IMR-90 (cell line): ENCODE measurements at regions not wholly inside any gene's neighbourhood (a gene's known extent, or its start where the extent isn't known, plus 50 kb on each side); places are given as distances from the start of the nearest gene placed in this dataset.

Experiments
- ATAC-seq: fragments of 200-7000 bp; cut with Tn5 transposase; 2 replicates; pipeline ENCODE4 v1.9.1; 2020; ENCODE audit warnings: low read depth, mild to moderate bottlenecking, moderate library complexity
- BruUV-seq: library from RNA; stranded (reverse); fragments of 400-500 nt; replicated peaks from 2 replicates; lab custom pipeline; 2021; lab: Mats Ljungman, UMichigan
- CTCF ChIA-PET: fragments of 300-600 bp; formaldehyde crosslinking; extraction: SDS; loops from one replicate; lab custom pipeline; 2021; ENCODE audit warnings: antibody characterized with exemption; lab: Yijun Ruan, JAX
- POLR2A ChIA-PET: fragments of 300-600 bp; sonication (Branson Sonifier 250); formaldehyde crosslinking; loops from one replicate; lab custom pipeline; 2022; ENCODE audit warnings: antibody characterized with exemption; ENCODE audit not compliant: unreplicated experiment; lab: Charles Lee
- DNase-seq: peaks from one replicate; pipeline ENCODE4 v3.0.0; 2013
- H2AFZ ChIP-seq: replicated peaks from 2 replicates; pipeline ENCODE3; 2013; ENCODE audit warnings: low read length, mild to moderate bottlenecking; ENCODE audit not compliant: poor library complexity
- H2AK5ac ChIP-seq: 2 replicates; pipeline ENCODE4 v1.6.1; 2013; ENCODE audit warnings: low read depth, low read length, inconsistent platforms
- H2AK9ac ChIP-seq: replicated peaks from 2 replicates; pipeline ENCODE3; 2013; ENCODE audit warnings: mild to moderate bottlenecking, low read depth, low read length, moderate library complexity; ENCODE audit not compliant: poor library complexity
- H2BK120ac ChIP-seq: 2 replicates; pipeline ENCODE4 v1.6.1; 2013; ENCODE audit warnings: low read depth, low read length, inconsistent platforms
- H2BK15ac ChIP-seq: 3 replicates; pipeline ENCODE4 v1.6.1; 2013; ENCODE audit warnings: low read depth, low read length, inconsistent platforms
- H2BK20ac ChIP-seq: 2 replicates; pipeline ENCODE4 v1.6.1; 2013; ENCODE audit warnings: low read depth, mild to moderate bottlenecking, inconsistent platforms, low read length, moderate library complexity
- H2BK5ac ChIP-seq: 2 replicates; pipeline ENCODE4 v1.6.1; 2013; ENCODE audit warnings: mild to moderate bottlenecking, low read depth, low read length, inconsistent platforms; ENCODE audit not compliant: poor library complexity, severe bottlenecking
- H3K14ac ChIP-seq: replicated peaks from 2 replicates; pipeline ENCODE4 v1.6.1; 2013; ENCODE audit warnings: low read depth, low read length, inconsistent platforms
- H3K18ac ChIP-seq: 2 replicates; pipeline ENCODE4 v1.6.1; 2013; ENCODE audit warnings: low read depth, low read length, control low read depth
- H3K23ac ChIP-seq: 2 replicates; pipeline ENCODE4 v1.6.1; 2013; ENCODE audit warnings: low read depth, low read length, inconsistent platforms
- H3K27ac ChIP-seq: 2 replicates; pipeline ENCODE4 v1.5.1; 2013; ENCODE audit warnings: mild to moderate bottlenecking, control low read depth, low read length; ENCODE audit not compliant: insufficient read depth
- H3K27me3 ChIP-seq: 2 replicates; pipeline ENCODE4 v1.6.1; 2013; ENCODE audit warnings: low read length; ENCODE audit not compliant: control insufficient read depth, insufficient read depth
- H3K36me3 ChIP-seq: 2 replicates; pipeline ENCODE4 v1.6.1; 2013; ENCODE audit warnings: low read length, mixed read lengths; ENCODE audit not compliant: control insufficient read depth, insufficient read depth
- H3K4ac ChIP-seq: 2 replicates; pipeline ENCODE4 v1.6.1; 2013; ENCODE audit warnings: low read depth, low read length, inconsistent platforms
- H3K4me1 ChIP-seq: 2 replicates; pipeline ENCODE4 v1.6.1; 2013; ENCODE audit warnings: low read length, mixed read lengths; ENCODE audit not compliant: control insufficient read depth, insufficient read depth
- H3K4me2 ChIP-seq: 2 replicates; pipeline ENCODE4 v1.6.1; 2013; ENCODE audit warnings: low read depth, mild to moderate bottlenecking, control low read depth, low read length, moderate library complexity
- H3K4me3 ChIP-seq: 2 replicates; pipeline ENCODE4 v1.5.1; 2013; ENCODE audit warnings: low read depth, mild to moderate bottlenecking, control low read depth, low read length, moderate library complexity; ENCODE audit not compliant: insufficient read depth
- H3K56ac ChIP-seq: 2 replicates; pipeline ENCODE4 v1.6.1; 2013; ENCODE audit warnings: low read length, inconsistent platforms; ENCODE audit not compliant: insufficient read depth; ENCODE audit errors: extremely low read depth
- H3K79me1 ChIP-seq, 2 experiments: 2 replicates each; pipeline ENCODE4 v1.6.1; 2013; ENCODE audit warnings: low read length in 2 of 2, inconsistent platforms in 1 of 2, low read depth in 1 of 2
- H3K9ac ChIP-seq: 2 replicates; pipeline ENCODE4 v1.6.1; 2013; ENCODE audit warnings: low read depth, low read length, control low read depth
- H3K9me1 ChIP-seq: 2 replicates; pipeline ENCODE4 v1.6.1; 2013; ENCODE audit warnings: low read length, inconsistent platforms; ENCODE audit not compliant: insufficient read depth
- H3K9me3 ChIP-seq: 2 replicates; pipeline ENCODE4 v1.6.1; 2013; ENCODE audit warnings: low read length; ENCODE audit not compliant: control insufficient read depth, insufficient read depth
- H4K20me1 ChIP-seq: 2 replicates; pipeline ENCODE4 v1.6.1; 2013; ENCODE audit warnings: low read length, inconsistent platforms; ENCODE audit not compliant: insufficient read depth
- H4K5ac ChIP-seq: 2 replicates; pipeline ENCODE4 v1.6.1; 2013; ENCODE audit warnings: mild to moderate bottlenecking, low read depth, low read length, control low read depth
- H4K8ac ChIP-seq, 2 experiments: 2 replicates each; pipeline ENCODE4 v1.6.1; 2013; ENCODE audit warnings: low read depth in 2 of 2, low read length in 2 of 2, control low read depth in 1 of 2, inconsistent platforms in 1 of 2
- H4K91ac ChIP-seq: 2 replicates; pipeline ENCODE4 v1.6.1; 2013; ENCODE audit warnings: low read depth, low read length, inconsistent platforms; ENCODE audit not compliant: insufficient read depth
- MXI1 ChIP-seq: IDR thresholded peaks from 2 replicates; pipeline ENCODE4 v1.6.1; 2012; ENCODE audit warnings: low read depth, mild to moderate bottlenecking, low read length, moderate library complexity, borderline replicate concordance
- POLR2A ChIP-seq: IDR thresholded peaks from 2 replicates; pipeline ENCODE4 v1.6.1; 2012; ENCODE audit warnings: mild to moderate bottlenecking, low read depth, low read length
- SMC3 ChIP-seq: fragments of 150-350 bp; IDR thresholded peaks from 2 replicates; pipeline ENCODE4 v1.6.1; 2016; ENCODE audit warnings: low read depth, mild to moderate bottlenecking, antibody characterized with exemption, low read length, moderate library complexity
- WGBS, 2 experiments: methylation state at CpG; one replicate each; pipeline versions ENCODE4 v1.1.5 to v1.1.7; 2013; ENCODE audit warnings: missing lambda C conversion rate in 2 of 2; ENCODE audit not compliant: insufficient read length in 1 of 2; ENCODE audit errors: extremely low coverage in 2 of 2; 5-methylcytosine and 5-hydroxymethylcytosine counted together
- dilution Hi-C: fragments of 300-500 bp; cut with HindIII; formaldehyde crosslinking; loops from one replicate; pipeline ENCODE4 v1.14.3; 2018; ENCODE audit warnings: low sequenced_read_pairs; ENCODE audit not compliant: unreplicated experiment
- in situ Hi-C: fragments of 300-500 bp; cut with MboI; formaldehyde crosslinking; loops from 3 replicates; pipeline ENCODE4 v1.14.3; 2019; ENCODE audit warnings: low sequenced_read_pairs, inconsistent platforms, mixed read lengths
- intact Hi-C: fragments of 100-400 bp; cut with micrococcal nuclease; formaldehyde crosslinking; loops from 2 replicates; pipeline ENCODE4 v1.10.0; 2022
- TF ChIP-seq, protein P1 (sequence below): fragments of 150-350 bp; IDR thresholded peaks from 2 replicates; pipeline ENCODE4 v1.6.1; 2016; ENCODE audit warnings: low read depth, mild to moderate bottlenecking, low read length, moderate library complexity, borderline replicate concordance

DNA sequence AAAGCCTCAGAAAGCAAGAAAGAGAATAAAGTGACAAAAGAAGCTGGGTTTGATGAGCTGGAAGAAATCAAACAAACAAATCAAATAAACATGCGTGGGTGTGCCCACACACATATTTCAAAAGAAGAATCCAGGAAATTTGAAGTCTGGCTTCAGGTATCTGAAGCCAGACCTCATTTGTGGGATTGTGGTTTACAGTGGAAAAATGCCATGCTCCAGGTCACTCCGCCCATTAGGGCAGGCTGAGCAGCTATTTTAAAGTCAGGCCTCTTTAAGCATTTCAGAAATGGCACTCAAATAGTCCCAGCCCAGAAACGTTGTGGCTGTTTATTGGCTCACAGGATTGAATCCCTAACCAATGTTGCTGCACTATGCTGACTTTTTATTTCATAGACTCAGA, 226.1 kb upstream of the F9 start:
- H2BK15ac ChIP-seq: no peak overlapping the region
- no peak overlapping the region for H3K9ac ChIP-seq
- H2BK120ac ChIP-seq: no peak overlapping the region
- no peaks in the 10 kb centered on the region for H3K79me1 ChIP-seq
- no peak overlapping the region for H2BK5ac ChIP-seq
- no peak for TF ChIP-seq POLR2A
- no peak for TF ChIP-seq SMC3
- TF ChIP-seq MXI1: no peak
- TF ChIP-seq, protein P1, sequence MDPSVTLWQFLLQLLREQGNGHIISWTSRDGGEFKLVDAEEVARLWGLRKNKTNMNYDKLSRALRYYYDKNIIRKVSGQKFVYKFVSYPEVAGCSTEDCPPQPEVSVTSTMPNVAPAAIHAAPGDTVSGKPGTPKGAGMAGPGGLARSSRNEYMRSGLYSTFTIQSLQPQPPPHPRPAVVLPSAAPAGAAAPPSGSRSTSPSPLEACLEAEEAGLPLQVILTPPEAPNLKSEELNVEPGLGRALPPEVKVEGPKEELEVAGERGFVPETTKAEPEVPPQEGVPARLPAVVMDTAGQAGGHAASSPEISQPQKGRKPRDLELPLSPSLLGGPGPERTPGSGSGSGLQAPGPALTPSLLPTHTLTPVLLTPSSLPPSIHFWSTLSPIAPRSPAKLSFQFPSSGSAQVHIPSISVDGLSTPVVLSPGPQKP: no peak
- no peak overlapping the region for H2AFZ ChIP-seq
- no peak overlapping the region for H2AK9ac ChIP-seq
- no peak for DNase-seq
- no peak overlapping the region for H3K23ac ChIP-seq
- no peak overlapping the region for H2BK20ac ChIP-seq
- intact Hi-C loops (no loop called here), dilution Hi-C loops (no loop called here), in situ Hi-C loops (no loop called here)
- no peaks in the 10 kb centered on the region for H3K36me3 ChIP-seq
- H2AK5ac ChIP-seq: no peak overlapping the region
- no peak overlapping the region for H3K4me2 ChIP-seq
- no peak overlapping the region for H3K4ac ChIP-seq
- no peak overlapping the region for H3K27ac ChIP-seq
- no peak overlapping the region for H3K56ac ChIP-seq
- no peaks in the 10 kb centered on the region for H3K27me3 ChIP-seq
- H3K18ac ChIP-seq: no peak overlapping the region
- H4K8ac ChIP-seq: no peak overlapping the region
- H4K20me1 ChIP-seq: no peaks in the 10 kb centered on the region
- WGBS, 2 experiments: 14% methylated on average over 2 of the region's 3 CpGs; no CpG with 5 or more reads in 1 of the 2 experiments
- no peak for ATAC-seq
- ChIA-PET CTCF (no interaction called here), POLR2A (no interaction called here)
- no peaks in the 10 kb centered on the region for H3K9me1 ChIP-seq
- no peak overlapping the region for H3K14ac ChIP-seq
- BruUV-seq: no TSS peak
- H3K4me1 ChIP-seq: no peaks in the 10 kb centered on the region
- peaks cover 3% of the 10 kb centered on the region; the same call in 1 of the 2 replicates for H3K9me3 ChIP-seq
- no peak overlapping the region for H3K4me3 ChIP-seq
- no peak overlapping the region for H4K91ac ChIP-seq
- no peak overlapping the region for H4K5ac ChIP-seq
